Stimulated activated CD8-positive, alpha-beta memory T cell treated with anti-CD3 and anti-CD28 coated beads, Interleukin-4, amount 100 ng/mL, for 48 hours (primary cell): ENCODE measurements at regions not wholly inside any gene's neighbourhood (a gene's known extent, or its start where the extent isn't known, plus 50 kb on each side); places are given as distances from the start of the nearest gene placed in this dataset.
"Not testable (repeated sequence)": the region's sequence is repeated elsewhere in the genome, so short reads cannot be mapped to it uniquely, and the experiment has no call there.

Source experiments
- DNase-seq: peaks from one replicate; pipeline ENCODE4 v3.0.0-alpha.2; 2020

GRCh38 chr10:129063212-129063611 is 403.8 kb upstream of the MGMT start:
- DNase-seq = no peak

DNA sequence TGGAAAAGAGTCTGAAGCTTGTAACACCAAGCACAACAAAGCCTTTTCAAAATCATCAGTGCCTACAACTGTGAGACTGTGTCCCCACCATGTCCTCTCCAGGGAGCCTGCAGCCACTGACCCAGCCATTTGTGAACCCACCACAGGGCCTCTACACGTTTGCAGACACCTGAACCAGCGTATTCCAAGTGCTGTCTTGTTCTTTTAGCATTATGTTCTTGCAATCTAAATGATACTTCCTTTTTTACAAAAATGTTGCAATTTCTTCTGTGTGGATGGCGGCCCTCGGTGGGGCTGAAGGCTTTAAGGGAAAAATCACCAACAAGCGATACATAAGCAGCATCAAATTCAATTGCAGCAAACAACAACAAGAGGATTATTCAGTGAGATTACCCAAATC is 403.2 kb upstream of the MGMT start:
- DNase-seq = no peak

- not testable (repeated sequence) for DNase-seq
Measured at GRCh38 chr10:129066529-129066928, 400.5 kb upstream of the MGMT start.

DNA sequence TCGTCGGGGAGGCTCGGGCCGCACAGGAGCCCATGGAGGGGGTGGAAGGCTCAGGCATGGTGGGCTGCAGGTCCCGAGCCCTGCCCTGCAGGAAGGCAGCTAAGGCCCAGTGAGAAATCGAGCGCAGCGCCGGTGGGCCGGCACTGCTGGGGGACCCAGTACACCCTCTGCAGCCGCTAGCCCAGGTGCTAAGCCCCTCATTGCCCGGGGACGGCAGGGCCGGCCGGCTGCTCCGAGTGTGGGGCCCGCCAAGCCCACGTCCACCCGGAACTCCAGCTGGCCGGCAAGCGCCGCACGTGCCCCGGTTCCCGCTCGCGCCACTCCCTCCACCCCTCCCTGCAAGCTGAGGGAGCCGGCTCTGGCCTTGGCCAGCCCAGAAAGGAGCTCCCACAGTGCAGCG is 395.6 kb upstream of the MGMT start:
- DNase-seq = not testable (repeated sequence)

DNA sequence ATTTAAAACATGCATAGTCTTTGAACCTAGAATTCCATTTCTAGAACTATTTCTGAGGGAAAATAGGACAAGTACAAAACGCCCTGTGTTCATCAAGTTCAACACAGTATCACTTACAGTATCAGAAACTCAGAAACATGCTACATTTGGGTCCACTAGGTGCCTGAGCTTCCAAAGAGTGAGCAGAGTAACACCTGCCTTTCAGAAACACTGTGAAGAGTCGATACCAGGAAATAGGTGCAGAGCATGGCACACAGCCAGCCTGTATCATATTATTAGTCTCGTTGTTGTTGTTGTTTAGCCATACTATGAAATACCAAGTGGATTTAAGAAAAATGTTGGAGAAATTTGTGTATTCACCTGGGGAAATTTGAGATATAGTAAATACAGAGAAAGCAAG is 392.1 kb upstream of the MGMT start:
- no peak for DNase-seq

DNA sequence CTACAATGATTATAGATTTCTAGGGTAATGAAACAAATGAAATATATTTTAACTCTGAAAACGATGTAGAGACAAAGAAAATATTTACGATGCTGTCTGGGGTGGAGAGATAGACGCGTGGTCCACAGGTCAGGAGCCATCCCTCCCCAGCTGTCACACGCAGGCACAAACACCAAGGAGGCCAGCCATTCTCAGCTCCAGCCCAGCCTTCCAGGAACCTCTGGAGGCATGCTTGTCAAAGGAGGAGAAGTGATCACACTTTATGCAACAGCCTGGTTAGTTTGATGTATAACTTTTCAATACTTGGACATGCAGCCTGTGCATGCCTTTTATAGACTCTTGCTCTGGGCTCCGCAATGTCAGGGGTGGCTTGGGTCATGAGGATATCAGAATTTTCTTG is 391.5 kb upstream of the MGMT start:
- no peak for DNase-seq

- DNase-seq = no peak
Measured at GRCh38 chr10:129075927-129076326, 391.1 kb upstream of the MGMT start.

GRCh38 chr10:129078346-129078745 is 388.7 kb upstream of the MGMT start:
- no peak for DNase-seq

DNA sequence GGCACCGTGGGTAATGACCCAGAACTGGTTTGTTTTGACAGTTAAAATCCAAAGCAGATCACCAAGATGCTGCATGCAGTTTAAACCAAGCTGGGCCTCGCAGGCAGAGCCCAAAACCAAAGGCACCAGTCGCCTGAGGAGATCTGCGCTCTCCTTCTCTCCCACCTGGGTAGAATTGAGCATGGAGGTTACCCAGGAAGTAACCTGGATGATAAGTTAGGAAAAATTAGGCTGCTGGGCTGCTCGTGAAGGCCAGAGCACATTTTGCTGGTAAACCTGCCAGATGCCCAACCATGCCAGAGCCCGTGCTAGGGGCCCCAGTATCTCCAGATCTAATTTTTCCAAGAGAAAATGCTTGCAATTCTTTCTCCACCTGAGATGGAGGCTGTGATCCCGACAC is 388.3 kb upstream of the MGMT start:
- DNase-seq = no peak

GRCh38 chr10:129079705-129080104 is 387.3 kb upstream of the MGMT start:
- no peak for DNase-seq

DNA sequence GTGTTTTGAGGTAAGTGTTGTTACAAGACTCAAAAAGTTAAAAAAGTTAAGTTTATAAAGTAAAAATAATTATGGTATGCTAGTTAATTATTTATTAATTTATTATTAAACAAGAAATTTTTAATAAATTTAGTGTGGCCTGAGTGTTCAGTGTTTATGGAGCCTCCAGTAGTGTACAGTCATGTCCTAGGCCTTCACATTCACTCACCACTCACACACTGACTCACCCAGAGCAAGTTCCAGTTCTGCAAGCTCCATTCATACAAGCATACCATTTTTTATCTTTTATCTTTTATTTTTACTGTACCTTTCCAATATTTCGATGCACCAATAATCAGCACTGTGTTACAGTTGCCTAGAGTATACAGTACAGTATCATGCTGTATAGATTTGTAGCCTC is 381.2 kb upstream of the MGMT start:
- DNase-seq = no peak

GRCh38 chr10:129089341-129089740 is 377.7 kb upstream of the MGMT start:
- no peak for DNase-seq

GRCh38 chr10:129090165-129090564 is 376.9 kb upstream of the MGMT start:
- no peak for DNase-seq

- DNase-seq = no peak
Measured at GRCh38 chr10:129090618-129091366, 376.2 kb upstream of the MGMT start.

- no peak for DNase-seq
Measured at GRCh38 chr10:129093641-129094040, 373.4 kb upstream of the MGMT start.

DNA sequence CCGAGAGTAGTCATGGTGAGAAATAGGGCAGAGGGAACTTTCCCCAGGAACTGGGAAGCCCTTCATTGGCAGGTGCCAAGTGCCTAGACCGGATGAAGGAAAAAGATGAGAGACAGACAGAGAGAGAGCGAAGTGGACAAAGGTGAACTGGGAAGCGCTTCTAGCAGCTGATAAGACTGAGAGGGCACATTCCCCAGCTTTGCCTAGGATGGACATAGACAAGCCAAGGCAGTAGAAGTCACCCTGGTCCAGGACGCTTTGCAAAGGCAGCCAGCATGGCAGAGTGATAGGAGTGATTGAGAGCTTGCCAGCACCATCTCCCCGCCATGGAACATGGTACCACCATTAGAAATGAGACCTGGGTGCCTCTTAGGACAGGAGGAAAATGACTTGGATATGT is 372.8 kb upstream of the MGMT start:
- no peak for DNase-seq

- DNase-seq = no peak
Measured at GRCh38 chr10:129094861-129095260, 372.2 kb upstream of the MGMT start.

GRCh38 chr10:129095680-129096064 is 371.4 kb upstream of the MGMT start:
- DNase-seq = no peak

DNA sequence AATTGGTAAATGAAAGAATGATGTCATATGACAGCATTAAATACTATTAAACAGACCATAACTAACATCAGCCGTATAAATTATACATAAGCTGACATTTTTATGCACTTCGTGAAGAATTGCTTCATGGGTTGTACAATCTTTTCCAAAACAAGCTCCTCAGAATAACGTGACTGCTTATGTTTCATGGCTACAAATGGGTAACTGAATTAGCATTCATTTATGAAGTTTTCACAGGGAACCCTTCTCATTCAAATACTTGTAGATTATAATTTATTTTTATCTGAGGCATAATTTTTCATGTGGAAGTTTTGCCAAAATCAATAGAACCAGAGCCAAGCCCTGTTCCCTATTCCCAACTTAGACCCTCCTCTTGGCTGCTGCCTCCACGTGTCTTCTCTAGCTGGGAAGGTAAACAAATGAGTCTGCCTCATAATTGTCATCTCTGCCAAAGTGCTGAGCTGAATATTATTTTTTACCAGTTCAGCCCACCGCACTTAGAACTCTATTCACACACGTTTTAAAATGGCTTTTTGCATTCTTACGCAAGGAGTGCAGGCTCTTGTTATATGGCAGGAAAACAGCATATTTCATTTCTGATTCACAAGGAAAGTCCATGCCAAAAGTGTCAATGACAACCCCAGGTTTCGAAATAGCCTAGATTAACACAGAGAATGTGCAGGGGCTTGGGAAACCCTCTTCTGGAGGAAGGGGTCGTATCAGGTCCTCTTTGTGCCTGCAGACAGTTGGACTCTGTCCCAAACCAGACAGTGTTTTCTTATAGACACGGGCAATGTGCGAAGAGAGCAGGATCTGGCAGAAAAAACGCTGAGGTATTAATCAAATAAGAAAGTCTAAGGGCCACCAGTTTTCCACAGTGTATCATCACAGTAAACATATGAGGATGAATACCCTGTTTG is 370.7 kb upstream of the MGMT start:
- no peak for DNase-seq

GRCh38 chr10:129097776-129098330 is 369.2 kb upstream of the MGMT start:
- no peak for DNase-seq

GRCh38 chr10:129098517-129098916 is 368.5 kb upstream of the MGMT start:
- DNase-seq = no peak

GRCh38 chr10:129099486-129099885 is 367.6 kb upstream of the MGMT start:
- DNase-seq = no peak

GRCh38 chr10:129099992-129100391 is 367.0 kb upstream of the MGMT start:
- DNase-seq = no peak
